GM19324 (cell line): ENCODE measurements at regions not wholly inside any gene's neighbourhood (a gene's known extent, or its start where the extent isn't known, plus 50 kb on each side); places are given as distances from the start of the nearest gene placed in this dataset.

ENCODE experiments used
- ATAC-seq: cut with Tn5 transposase; IDR thresholded peaks from one replicate; pipeline ENCODE4 v1.9.1; 2021; ENCODE audit warnings: mild to moderate bottlenecking, moderate library complexity; ENCODE audit not compliant: unreplicated experiment, low FRiP score

GRCh38 chr2:39512941-39513340 lies 75.9 kb upstream of the MAP4K3 start:
- no peak for ATAC-seq

DNA sequence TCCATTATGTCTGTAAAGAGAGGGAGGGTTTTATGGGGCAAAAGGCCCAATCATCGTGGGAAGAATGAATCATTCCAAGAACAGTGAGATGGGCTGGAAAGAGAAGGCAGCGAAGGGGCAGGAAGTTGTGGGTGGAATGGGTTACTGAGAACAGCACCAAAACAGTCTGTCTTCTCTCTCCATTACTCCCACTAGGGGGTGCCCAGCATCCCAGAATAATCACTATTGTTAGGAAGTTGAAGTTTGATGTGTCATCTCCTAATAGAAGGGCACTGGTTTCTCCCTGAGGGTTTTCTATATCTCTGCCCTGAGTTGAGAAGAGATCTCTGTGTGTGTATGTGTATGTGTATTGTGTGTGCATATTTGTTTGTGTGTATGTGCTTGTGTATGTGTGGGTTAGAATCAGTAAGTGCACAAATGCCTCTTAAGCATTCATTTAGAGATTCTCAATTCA lies 76.6 kb upstream of the MAP4K3 start:
- ATAC-seq, result no peak

GRCh38 chr2:39514825-39515224 lies 77.7 kb upstream of the MAP4K3 start:
- ATAC-seq, result no peak

DNA sequence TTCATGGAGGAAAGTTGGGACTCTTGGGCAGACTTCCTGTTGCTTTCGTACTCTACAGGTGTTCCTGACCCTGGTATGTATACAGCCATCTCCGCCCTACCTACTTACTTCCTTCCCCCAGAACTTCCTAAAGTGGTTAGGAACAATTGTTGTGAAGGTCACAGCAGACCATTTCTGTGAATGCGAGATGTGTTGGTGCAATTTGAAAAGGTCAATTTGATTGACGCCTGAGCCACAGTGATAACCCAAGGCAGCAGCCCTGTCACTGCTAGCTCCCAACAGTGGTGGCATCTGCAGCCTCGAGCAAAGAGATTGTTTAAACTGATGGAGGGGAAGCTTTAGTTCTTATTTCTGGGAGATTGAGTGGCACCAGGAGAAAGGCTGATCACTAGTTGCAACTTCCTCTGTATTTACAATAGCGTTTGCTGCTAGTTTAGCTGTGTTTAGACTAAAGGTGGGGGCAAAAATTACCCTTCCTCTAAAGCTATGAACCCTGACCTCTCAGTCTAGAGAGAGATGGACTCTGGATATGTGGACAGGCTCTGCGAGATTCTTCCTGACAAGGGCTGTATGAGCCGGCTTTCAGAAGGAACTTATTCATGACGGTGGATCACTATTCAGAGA lies 78.3 kb upstream of the MAP4K3 start:
- no peak for ATAC-seq

DNA sequence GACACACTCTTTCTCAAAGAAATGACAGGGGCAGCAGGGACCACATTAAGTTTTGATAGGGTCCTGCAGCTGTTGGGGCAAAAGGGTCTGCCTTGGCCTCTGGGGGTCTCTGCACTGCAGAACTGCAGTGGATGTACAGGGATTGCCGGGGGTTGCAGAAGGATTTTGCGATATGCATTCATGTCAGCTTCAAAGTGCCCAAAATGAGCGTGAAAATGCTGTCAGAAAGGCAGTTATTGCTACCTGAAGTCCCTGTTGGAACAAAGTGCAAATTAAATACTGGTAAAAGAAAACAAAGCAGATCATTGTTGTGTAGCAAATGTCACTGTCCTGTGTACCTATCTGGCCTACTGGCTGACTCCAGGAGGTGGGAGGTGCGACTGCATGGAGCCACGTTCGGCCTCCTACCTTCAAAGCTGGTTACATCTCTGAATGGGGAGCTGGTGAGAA lies 78.8 kb upstream of the MAP4K3 start:
- ATAC-seq, result no peak

DNA sequence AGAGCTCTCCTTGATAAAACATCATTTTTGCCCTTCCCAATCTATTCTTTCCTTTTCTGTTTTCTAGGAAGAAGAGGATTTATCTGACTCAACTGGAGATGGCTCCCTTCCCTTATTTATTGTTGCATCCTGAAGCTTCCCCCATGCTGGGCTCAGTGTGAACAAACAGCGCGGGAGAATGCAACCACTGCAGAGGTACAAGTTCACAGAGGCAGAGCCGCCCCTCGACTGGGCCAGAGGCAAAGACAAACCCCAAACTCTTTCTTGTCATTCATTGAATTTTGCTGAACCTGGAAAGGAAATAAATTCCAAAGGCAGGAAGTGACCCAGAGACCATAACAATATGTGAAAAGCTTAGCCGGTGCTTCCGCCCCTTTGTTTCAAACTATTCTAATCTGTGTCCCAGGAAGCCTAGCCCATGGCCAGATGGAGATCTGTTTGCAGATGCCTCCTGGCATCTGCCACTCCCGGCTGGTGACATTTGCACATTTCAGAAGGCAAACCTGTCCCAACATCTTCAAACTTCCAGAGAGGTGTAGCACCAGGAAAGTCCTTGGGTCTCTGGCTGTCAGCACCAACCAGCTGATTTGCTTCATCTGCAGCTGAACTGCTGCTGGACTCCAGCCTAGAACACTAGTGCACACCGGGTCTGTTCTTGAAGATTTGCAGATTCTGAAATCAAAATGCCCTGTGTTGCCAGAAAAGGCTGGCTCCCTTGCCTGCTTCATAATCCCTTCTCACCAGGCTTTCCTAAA lies 79.4 kb upstream of the MAP4K3 start:
- ATAC-seq, result no peak

DNA sequence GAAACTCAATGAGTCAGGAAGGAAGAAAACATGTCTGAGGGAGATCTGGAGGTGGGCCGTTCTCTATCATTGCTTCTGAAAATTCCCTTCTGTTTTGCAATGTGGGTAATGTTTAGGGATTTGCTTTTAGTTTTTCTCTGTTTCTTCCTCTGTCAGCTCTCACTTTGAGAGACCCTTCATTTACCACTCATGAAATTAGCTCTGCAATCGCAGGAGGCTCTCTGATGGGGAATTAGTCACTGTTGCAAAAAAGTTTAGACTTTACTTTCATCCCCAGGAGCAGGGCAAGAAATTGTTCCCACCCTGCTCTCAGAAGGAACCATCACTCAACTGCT lies 80.0 kb upstream of the MAP4K3 start:
- ATAC-seq, result no peak

- ATAC-seq, result no peak
These were observed 80.5 kb upstream of the MAP4K3 start for GRCh38 chr2:39517622-39518021.

DNA sequence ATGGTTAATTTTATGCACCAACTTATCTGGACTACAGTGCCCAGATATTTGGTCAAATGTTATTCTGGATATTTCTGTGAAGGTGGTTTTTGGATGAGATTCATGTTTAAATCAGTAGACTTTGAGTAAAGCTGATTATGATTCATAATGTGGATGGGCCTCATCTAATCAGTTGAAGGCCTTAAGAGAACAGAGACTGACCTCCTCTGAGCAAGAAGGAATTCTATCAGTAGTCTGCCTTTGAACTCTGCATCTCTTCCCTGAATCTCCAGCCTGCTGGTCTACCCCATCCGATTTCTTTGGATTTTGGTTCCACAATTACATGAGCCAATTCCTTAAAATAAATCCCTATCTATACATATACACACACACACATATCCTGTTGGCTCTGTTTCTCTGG lies 82.8 kb upstream of the MAP4K3 start:
- ATAC-seq, result no peak

DNA sequence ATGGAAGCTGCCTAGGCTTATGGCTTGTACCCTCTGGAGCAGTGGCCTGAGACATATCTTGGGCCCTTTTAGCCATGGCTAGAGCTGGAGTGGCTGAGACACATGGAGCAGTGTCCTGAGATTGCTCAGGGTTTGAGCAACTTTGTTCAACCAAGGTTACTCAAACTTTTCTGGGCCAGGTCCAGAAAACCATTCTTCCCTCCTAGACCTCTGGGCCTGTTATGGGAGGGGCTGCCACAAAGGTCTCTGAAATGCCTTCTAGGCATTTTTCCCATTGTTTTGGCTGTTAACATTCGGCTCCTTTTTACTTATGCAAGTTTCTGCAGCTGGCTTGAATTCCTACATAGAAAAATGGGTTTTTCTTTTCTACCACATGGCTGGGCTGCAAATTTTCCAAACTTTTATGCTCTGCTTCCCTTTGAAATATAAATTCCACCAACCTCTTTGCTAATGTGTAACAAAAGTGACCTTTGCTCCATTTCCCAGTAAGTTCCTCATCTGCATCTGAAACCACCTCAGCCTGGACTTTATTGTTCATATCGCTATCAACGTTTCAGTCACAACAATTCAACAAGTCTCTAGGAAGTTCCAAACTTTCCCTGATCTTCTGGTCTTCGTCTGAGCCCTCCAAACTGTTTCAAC lies 84.9 kb upstream of the MAP4K3 start:
- no peak for ATAC-seq

DNA sequence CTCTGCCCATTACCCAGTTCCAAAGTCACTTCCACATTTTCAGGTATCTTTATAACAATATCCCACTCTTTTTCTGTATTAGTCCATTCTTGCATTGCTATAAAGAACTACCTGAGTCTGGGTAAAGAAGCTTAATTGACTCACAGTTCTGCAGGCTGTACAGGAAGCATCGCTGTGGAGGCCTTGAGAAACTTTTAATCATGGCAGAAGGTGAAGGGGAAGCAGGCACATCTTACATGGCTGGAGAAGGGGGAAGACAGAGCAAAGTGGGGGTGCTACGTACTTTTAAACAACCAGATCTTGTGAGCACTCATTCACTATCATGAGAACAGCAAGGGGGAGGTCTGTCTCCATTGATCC lies 85.4 kb upstream of the MAP4K3 start:
- no peak for ATAC-seq

- ATAC-seq, result no peak
These were observed 86.4 kb upstream of the MAP4K3 start for GRCh38 chr2:39523308-39524044.

DNA sequence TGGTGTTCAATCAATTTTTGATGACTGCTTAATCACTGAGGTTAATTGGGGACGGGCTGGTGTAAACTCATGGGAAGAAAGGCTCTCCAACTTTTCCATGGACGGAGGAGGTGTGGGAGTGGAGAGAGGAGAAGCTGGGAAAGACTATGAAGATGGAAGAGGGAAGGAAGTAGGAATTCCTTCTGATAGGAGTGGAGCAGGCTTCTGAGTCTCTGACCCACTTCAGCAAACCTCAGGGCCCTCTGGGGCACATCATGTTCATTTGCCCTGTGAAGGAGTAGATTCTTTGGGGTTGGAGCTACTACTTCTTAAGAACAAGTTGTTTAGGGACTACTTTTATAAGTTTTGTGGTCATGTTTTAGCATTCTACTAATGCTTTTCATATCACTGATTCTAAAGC lies 87.0 kb upstream of the MAP4K3 start:
- ATAC-seq, result no peak

- no peak for ATAC-seq
These were observed 87.9 kb upstream of the MAP4K3 start for GRCh38 chr2:39524756-39525635.

DNA sequence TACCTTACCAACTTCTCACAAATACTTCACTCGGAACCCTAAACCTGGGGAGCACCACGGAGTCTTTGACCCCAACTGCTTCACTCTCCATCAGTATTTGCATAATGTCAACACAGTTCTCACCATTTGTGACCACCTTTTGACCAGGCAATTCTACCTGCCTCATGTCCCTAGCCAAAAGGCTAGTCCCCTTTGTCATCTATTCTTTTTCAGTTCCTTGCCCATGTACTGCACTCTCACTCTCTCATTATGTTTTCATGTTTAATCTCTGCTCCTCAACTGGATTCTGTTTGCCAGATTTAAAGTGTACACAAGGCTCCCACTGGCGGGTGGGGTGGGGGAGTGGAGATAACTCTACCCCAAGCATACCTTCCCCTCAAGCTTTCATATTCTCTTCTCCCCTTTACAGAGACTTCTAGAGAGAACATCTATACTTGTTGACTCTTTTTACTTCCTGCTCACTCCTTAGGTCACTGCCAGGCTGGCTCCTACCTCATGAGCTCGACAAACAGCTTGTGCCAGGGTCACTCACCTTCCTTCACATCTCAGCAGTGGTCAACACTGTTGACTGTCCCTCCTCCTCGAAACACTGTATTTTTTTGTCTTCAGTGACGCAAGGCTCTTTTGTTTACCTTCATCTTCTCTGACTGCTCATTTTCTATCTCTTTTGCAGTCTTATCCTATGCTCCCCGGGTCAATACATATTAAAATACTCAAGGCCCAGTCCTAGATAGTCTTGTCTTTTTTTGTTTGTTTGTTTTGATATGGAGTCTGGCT lies 88.7 kb upstream of the MAP4K3 start:
- ATAC-seq, result no peak

- ATAC-seq, result no peak
These were observed 91.6 kb upstream of the MAP4K3 start for GRCh38 chr2:39528701-39529100.

- ATAC-seq, result no peak
These were observed 92.8 kb upstream of the MAP4K3 start for GRCh38 chr2:39529836-39530235.

DNA sequence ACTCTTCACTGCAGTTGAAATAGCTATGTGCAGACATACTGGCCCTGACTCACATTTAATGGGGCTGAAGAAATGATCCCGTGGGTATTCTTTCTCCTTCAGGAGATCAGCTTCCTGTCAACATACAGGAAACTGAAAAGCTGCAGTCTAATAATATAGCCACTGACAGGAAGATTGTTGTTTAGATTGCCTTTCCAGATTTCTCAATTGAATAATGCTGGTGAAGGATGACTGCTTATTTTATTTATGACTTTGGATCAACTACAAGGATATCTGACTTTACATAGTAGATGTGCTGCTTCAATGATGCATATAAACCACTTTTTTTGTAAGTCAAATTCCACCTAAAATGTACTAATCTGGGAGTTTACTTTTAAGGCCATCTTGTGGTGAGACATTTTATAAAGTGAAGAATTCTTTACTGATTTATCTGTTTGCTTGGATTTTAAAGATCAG lies 93.4 kb upstream of the MAP4K3 start:
- no peak for ATAC-seq

- no peak for ATAC-seq
These were observed 94.2 kb upstream of the MAP4K3 start for GRCh38 chr2:39531220-39531777.
